ENCODE measurements at regions not wholly inside any gene's neighbourhood (a gene's known extent, or its start where the extent isn't known, plus 50 kb on each side); places are given as distances from the start of the nearest gene placed in this dataset.

DNA sequence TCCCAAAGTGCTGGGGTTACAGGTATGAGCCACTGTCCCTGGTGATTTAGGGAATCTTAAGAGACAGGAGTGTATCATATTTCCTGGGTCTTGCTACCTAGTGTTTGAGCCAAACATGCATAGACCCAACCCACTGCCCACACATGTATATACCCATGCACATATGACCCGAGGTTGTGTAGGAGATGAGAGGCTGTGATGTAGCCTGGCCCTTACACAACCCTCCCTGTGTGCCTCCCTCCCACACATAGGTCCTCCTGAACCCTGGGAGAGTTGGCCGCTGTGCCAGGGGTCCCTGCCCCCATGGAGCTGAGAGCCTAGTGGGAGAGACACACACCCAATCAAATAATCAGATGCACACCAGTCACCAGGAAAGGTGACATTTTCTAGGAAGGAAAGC, 365.9 kb downstream of the ZNF536 start:
- no peak overlapping the region for H3K4me3 ChIP-seq (ENCODE audit: insufficient read depth, low read length)
- TF ChIP-seq, protein P1, sequence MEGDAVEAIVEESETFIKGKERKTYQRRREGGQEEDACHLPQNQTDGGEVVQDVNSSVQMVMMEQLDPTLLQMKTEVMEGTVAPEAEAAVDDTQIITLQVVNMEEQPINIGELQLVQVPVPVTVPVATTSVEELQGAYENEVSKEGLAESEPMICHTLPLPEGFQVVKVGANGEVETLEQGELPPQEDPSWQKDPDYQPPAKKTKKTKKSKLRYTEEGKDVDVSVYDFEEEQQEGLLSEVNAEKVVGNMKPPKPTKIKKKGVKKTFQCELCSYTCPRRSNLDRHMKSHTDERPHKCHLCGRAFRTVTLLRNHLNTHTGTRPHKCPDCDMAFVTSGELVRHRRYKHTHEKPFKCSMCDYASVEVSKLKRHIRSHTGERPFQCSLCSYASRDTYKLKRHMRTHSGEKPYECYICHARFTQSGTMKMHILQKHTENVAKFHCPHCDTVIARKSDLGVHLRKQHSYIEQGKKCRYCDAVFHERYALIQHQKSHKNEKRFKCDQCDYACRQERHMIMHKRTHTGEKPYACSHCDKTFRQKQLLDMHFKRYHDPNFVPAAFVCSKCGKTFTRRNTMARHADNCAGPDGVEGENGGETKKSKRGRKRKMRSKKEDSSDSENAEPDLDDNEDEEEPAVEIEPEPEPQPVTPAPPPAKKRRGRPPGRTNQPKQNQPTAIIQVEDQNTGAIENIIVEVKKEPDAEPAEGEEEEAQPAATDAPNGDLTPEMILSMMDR (IDR thresholded peaks at IDR 0.05; ENCODE audit: extremely low read depth, low read depth, low read length): no peak
- no peaks in the 10 kb centered on the region for H3K9me3 ChIP-seq (ENCODE audit: low read depth, low read length)

DNA sequence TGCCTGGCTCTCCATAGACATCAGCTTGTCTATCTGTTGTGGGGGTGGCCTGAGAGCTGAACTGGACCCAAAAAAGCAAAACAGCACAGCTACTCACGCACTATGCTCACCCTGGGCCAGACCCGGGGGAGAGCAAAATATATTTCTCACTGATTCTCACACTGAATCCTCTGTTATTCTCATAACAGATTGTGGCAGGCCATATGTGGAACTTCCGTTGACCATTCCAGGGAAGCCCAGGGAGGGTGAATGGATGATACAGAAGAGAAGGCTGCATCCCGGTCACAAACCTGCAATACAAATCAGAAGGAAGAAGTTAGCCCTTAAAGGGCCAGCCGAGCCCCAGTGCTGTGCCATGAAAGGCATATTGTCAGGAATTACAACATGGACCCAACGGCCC, 362.5 kb downstream of the ZNF536 start:
- no peaks in the 10 kb centered on the region for H3K79me2 ChIP-seq (ENCODE audit: insufficient read depth, low read length)
- no peaks in the 10 kb centered on the region for H3K9me3 ChIP-seq (ENCODE audit: low read depth, low read length)
- no peak overlapping the region for H3K4me3 ChIP-seq (ENCODE audit: insufficient read depth, low read length)
- DNase-seq (ENCODE audit: insufficient read length, low spot score, missing footprints): no peak
- H2AFZ ChIP-seq (ENCODE audit: low read length): no peak overlapping the region
- no peaks in the 10 kb centered on the region for H3K27me3 ChIP-seq (ENCODE audit: insufficient read depth, low read length)
- no peaks in the 10 kb centered on the region for H3K4me1 ChIP-seq (ENCODE audit: insufficient read depth, low read length)
- TF ChIP-seq, protein P1 (IDR thresholded peaks at IDR 0.05; ENCODE audit: extremely low read depth, low read depth, low read length): no peak
- H3K36me3 ChIP-seq (ENCODE audit: insufficient read depth, low read length): no peaks in the 10 kb centered on the region
- H3K4me2 ChIP-seq (ENCODE audit: insufficient read depth, low read length): no peak overlapping the region
- no peaks in the 10 kb centered on the region for H4K20me1 ChIP-seq (ENCODE audit: insufficient read depth, low read length)
- no peak overlapping the region for H3K27ac ChIP-seq (ENCODE audit: low read depth, low read length)

More for the DNA sequence above, 365.9 kb downstream of the ZNF536 start:
- Histone ChIP-seq H2AFZ (ENCODE audit: low read length) (no peak overlapping the region), H3K4me2 (ENCODE audit: insufficient read depth, low read length) (no peak overlapping the region), H3K36me3 (ENCODE audit: insufficient read depth, low read length) (no peaks in the 10 kb centered on the region), H4K20me1 (ENCODE audit: insufficient read depth, low read length) (no peaks in the 10 kb centered on the region), H3K4me1 (ENCODE audit: insufficient read depth, low read length) (no peaks in the 10 kb centered on the region), H3K27me3 (ENCODE audit: insufficient read depth, low read length) (no peaks in the 10 kb centered on the region), H3K79me2 (ENCODE audit: insufficient read depth, low read length) (no peaks in the 10 kb centered on the region), H3K27ac (ENCODE audit: low read depth, low read length) (no peak overlapping the region)
- DNase-seq (ENCODE audit: insufficient read length, low spot score, missing footprints): no peak

DNA sequence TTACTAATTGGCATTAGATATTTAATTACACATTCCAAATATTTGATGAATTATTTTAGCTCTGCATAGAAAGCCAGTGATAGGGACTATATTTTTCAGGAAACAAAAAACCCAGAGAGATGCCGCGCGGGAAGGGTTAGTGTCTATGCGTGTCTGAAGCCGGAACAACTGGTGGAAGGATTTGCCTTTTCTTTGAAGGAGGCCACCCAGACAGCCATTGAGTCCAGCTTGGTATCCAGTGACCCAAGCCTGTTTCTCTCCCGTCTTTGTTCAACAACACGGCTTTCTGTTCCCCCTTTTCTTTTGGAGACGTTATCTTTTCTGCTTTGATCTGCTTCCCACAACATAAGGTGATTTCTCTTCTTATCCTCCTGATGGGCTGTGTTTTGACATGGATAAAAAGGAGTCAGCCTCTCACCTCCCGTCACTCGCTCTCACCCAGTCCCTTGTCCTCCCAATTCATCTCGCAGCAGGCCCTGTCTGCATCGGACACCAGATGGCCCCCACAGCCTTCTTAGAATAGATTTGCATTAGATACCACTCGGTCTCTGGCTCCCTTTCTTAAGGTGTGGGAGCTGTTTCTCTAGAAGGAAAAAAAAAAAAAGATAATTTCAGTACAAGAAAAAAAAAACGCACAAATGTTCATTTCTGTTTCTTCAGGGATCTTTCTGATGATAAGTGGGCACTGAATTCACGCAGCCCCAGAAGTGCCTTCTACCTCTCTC, 361.8 kb downstream of the ZNF536 start:
- Histone ChIP-seq H3K27ac (ENCODE audit: low read depth, low read length) (no peak overlapping the region), H3K4me3 (ENCODE audit: insufficient read depth, low read length) (no peak overlapping the region), H3K36me3 (ENCODE audit: insufficient read depth, low read length) (no peaks in the 10 kb centered on the region), H3K4me2 (ENCODE audit: insufficient read depth, low read length) (no peak overlapping the region), H3K4me1 (ENCODE audit: insufficient read depth, low read length) (no peaks in the 10 kb centered on the region), H3K27me3 (ENCODE audit: insufficient read depth, low read length) (no peaks in the 10 kb centered on the region), H2AFZ (ENCODE audit: low read length) (no peak overlapping the region), H3K9me3 (ENCODE audit: low read depth, low read length) (no peaks in the 10 kb centered on the region), H3K79me2 (ENCODE audit: insufficient read depth, low read length) (no peaks in the 10 kb centered on the region), H4K20me1 (ENCODE audit: insufficient read depth, low read length) (no peaks in the 10 kb centered on the region)
- TF ChIP-seq, protein P1 (IDR thresholded peaks at IDR 0.05; ENCODE audit: extremely low read depth, low read depth, low read length): no peak
- DNase-seq (ENCODE audit: insufficient read length, low spot score, missing footprints): no peak

DNA sequence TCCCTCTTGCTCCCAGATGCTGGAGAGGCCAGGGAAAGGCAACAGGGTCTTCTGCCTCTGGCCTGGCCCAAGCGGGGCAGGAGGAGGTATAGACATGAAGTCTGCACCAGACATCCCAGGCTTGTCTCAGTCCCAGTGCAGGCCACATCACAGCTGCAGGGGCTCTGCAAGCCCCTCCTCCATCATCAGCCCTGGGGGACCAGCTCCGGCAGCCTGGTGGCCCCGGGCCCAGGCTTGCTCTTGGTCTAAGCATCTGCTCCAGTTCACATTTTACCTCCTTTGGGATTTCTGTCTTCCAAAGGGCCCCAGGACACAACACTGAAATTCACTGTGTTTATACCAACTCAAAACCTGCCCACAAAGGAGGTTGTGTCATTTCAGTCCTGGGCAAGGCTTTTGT, 359.4 kb downstream of the ZNF536 start:
- no peaks in the 10 kb centered on the region for H3K9me3 ChIP-seq (ENCODE audit: low read depth, low read length)
- no peak overlapping the region for H2AFZ ChIP-seq (ENCODE audit: low read length)
- no peak overlapping the region for H3K4me3 ChIP-seq (ENCODE audit: insufficient read depth, low read length)
- TF ChIP-seq, protein P1 (IDR thresholded peaks at IDR 0.05; ENCODE audit: extremely low read depth, low read depth, low read length): no peak
- no peak overlapping the region for H3K4me2 ChIP-seq (ENCODE audit: insufficient read depth, low read length)
- H3K27ac ChIP-seq (ENCODE audit: low read depth, low read length): no peak overlapping the region
- no peaks in the 10 kb centered on the region for H4K20me1 ChIP-seq (ENCODE audit: insufficient read depth, low read length)
- no peaks in the 10 kb centered on the region for H3K36me3 ChIP-seq (ENCODE audit: insufficient read depth, low read length)
- no peaks in the 10 kb centered on the region for H3K79me2 ChIP-seq (ENCODE audit: insufficient read depth, low read length)
- no peaks in the 10 kb centered on the region for H3K4me1 ChIP-seq (ENCODE audit: insufficient read depth, low read length)
- no peak for DNase-seq (ENCODE audit: insufficient read length, low spot score, missing footprints)
- no peaks in the 10 kb centered on the region for H3K27me3 ChIP-seq (ENCODE audit: insufficient read depth, low read length)
